Trophoblast cell (in vitro differentiated cells and primary cell): ENCODE measurements at regions not wholly inside any gene's neighbourhood (a gene's known extent, or its start where the extent isn't known, plus 50 kb on each side); places are given as distances from the start of the nearest gene placed in this dataset.

Experiments
- DNase-seq, 2 donors: peaks; one replicate each; pipeline ENCODE4 v3.0.0-alpha.2; 2016
- H2AFZ ChIP-seq: 2 replicates; pipeline ENCODE4 v1.6.1; 2013; ENCODE audit warnings: low read length, moderate library complexity, mild to moderate bottlenecking; ENCODE audit not compliant: insufficient read depth, poor library complexity
- H2AK5ac ChIP-seq: 2 replicates; pipeline ENCODE4 v1.6.1; 2013; ENCODE audit warnings: mild to moderate bottlenecking, low read length
- H2BK120ac ChIP-seq: 2 replicates; pipeline ENCODE4 v1.6.1; 2013; ENCODE audit warnings: low read length, mild to moderate bottlenecking, moderate library complexity; ENCODE audit not compliant: insufficient read depth, poor library complexity
- H2BK12ac ChIP-seq: 2 replicates; pipeline ENCODE4 v1.6.1; 2013; ENCODE audit warnings: mild to moderate bottlenecking, low read length, moderate library complexity
- H2BK5ac ChIP-seq: 2 replicates; pipeline ENCODE4 v1.6.1; 2013; ENCODE audit warnings: low read length, low read depth, moderate library complexity, mild to moderate bottlenecking; ENCODE audit not compliant: poor library complexity
- H3K14ac ChIP-seq: 2 replicates; pipeline ENCODE4 v1.6.1; 2013; ENCODE audit warnings: mild to moderate bottlenecking, low read length
- H3K18ac ChIP-seq: 2 replicates; pipeline ENCODE4 v1.6.1; 2013; ENCODE audit warnings: mild to moderate bottlenecking, low read length
- H3K23ac ChIP-seq: 2 replicates; pipeline ENCODE4 v1.6.1; 2013; ENCODE audit warnings: low read length
- H3K27ac ChIP-seq: 2 replicates; pipeline ENCODE4 v1.5.1; 2013; ENCODE audit warnings: low read depth, mild to moderate bottlenecking, inconsistent platforms, low read length, moderate library complexity
- H3K27me3 ChIP-seq: 2 replicates; pipeline ENCODE4 v1.6.1; 2013; ENCODE audit warnings: inconsistent platforms, mild to moderate bottlenecking, low read length, moderate library complexity; ENCODE audit not compliant: insufficient read depth
- H3K36me3 ChIP-seq, 2 experiments: 1 replicate in 1 of 2; 2 replicates in 1 of 2; pipeline ENCODE4 v1.6.1; 2013; ENCODE audit warnings: low read length in 2 of 2, mild to moderate bottlenecking in 2 of 2, moderate library complexity in 1 of 2; ENCODE audit not compliant: insufficient read depth in 2 of 2, control insufficient read depth in 1 of 2
- H3K4ac ChIP-seq: 2 replicates; pipeline ENCODE4 v1.6.1; 2013; ENCODE audit warnings: low read depth, mild to moderate bottlenecking, low read length, moderate library complexity
- H3K4me1 ChIP-seq, 2 experiments: 1 replicate in 1 of 2; 2 replicates in 1 of 2; pipeline ENCODE4 v1.6.1; 2013; ENCODE audit warnings: low read length in 2 of 2, mild to moderate bottlenecking in 2 of 2, moderate library complexity in 1 of 2; ENCODE audit not compliant: insufficient read depth in 2 of 2, control insufficient read depth in 1 of 2
- H3K4me2 ChIP-seq: 2 replicates; pipeline ENCODE4 v1.6.1; 2013; ENCODE audit warnings: inconsistent platforms, mild to moderate bottlenecking, low read length, moderate library complexity
- H3K4me3 ChIP-seq: 2 replicates; pipeline ENCODE4 v1.5.1; 2013; ENCODE audit warnings: mild to moderate bottlenecking, low read depth, low read length, inconsistent platforms
- H3K79me1 ChIP-seq: one replicate; pipeline ENCODE4 v1.6.1; 2013; ENCODE audit warnings: low read length
- H3K79me2 ChIP-seq: 2 replicates; pipeline ENCODE4 v1.6.1; 2013; ENCODE audit warnings: low read length, mild to moderate bottlenecking; ENCODE audit not compliant: control insufficient read depth, insufficient read depth, poor library complexity
- H3K9ac ChIP-seq: 2 replicates; pipeline ENCODE4 v1.6.1; 2013; ENCODE audit warnings: mild to moderate bottlenecking, low read length
- H3K9me3 ChIP-seq: 2 replicates; pipeline ENCODE4 v1.6.1; 2013; ENCODE audit warnings: low read depth, mild to moderate bottlenecking, control low read depth, inconsistent platforms, low read length; ENCODE audit not compliant: insufficient read depth
- H4K12ac ChIP-seq: 2 replicates; pipeline ENCODE4 v1.6.1; 2013; ENCODE audit warnings: low read depth, mild to moderate bottlenecking, low read length, moderate library complexity
- H4K8ac ChIP-seq: 2 replicates; pipeline ENCODE4 v1.6.1; 2013; ENCODE audit warnings: low read depth, mild to moderate bottlenecking, low read length, moderate library complexity
- H4K91ac ChIP-seq: one replicate; pipeline ENCODE4 v1.6.1; 2013; ENCODE audit warnings: low read depth, mild to moderate bottlenecking, low read length, moderate library complexity
- WGBS: extraction: QIAGEN DNeasy Blood & Tissue Kit; methylation state at CpG from one replicate; pipeline ENCODE4 v1.1.7; 2013; ENCODE audit warnings: missing lambda C conversion rate; ENCODE audit not compliant: insufficient read length, insufficient coverage; ENCODE audit errors: extremely low coverage; 5-methylcytosine and 5-hydroxymethylcytosine counted together

GRCh38 chr3:166340604-166341266, 503.5 kb upstream of the BCHE start:
- DNase-seq = no peak
- Histone ChIP-seq H3K27ac (no peak overlapping the region), H4K12ac (no peak overlapping the region), H2BK12ac (no peak overlapping the region), H3K4me1 (no peaks in the 10 kb centered on the region), H3K27me3 (no peaks in the 10 kb centered on the region), H2AK5ac (no peak overlapping the region), H3K79me1 (no peaks in the 10 kb centered on the region), H3K36me3 (no peaks in the 10 kb centered on the region), H2AFZ (no peak overlapping the region), H3K9me3 (no peaks in the 10 kb centered on the region), H3K79me2 (no peaks in the 10 kb centered on the region), H4K8ac (no peak overlapping the region), H3K4me2 (no peak overlapping the region), H3K9ac (no peak overlapping the region), H3K4me3 (no peak overlapping the region), H2BK5ac (no peak overlapping the region), H3K18ac (no peak overlapping the region), H3K14ac (no peak overlapping the region), H4K91ac (no peak overlapping the region), H3K4ac (no peak overlapping the region), H2BK120ac (no peak overlapping the region), H3K23ac (no peak overlapping the region)

- no peak overlapping the region for H4K91ac ChIP-seq
- no CpG with 5 or more reads among the region's 5 CpGs for WGBS
Measured at GRCh38 chr3:166324401-166324800, 487.2 kb upstream of the BCHE start.

GRCh38 chr3:166322391-166322790, 485.2 kb upstream of the BCHE start:
- Histone ChIP-seq H3K9me3 (no peaks in the 10 kb centered on the region), H3K79me1 (no peaks in the 10 kb centered on the region), H3K27me3 (no peaks in the 10 kb centered on the region), H2BK5ac (no peak overlapping the region), H3K4me1 (no peaks in the 10 kb centered on the region), H4K12ac (no peak overlapping the region), H3K79me2 (no peaks in the 10 kb centered on the region), H2AFZ (no peak overlapping the region), H3K36me3 (no peaks in the 10 kb centered on the region), H4K8ac (no peak overlapping the region), H2BK12ac (no peak overlapping the region), H3K14ac (no peak overlapping the region), H3K4me2 (no peak overlapping the region), H3K23ac (no peak overlapping the region), H3K4me3 (no peak overlapping the region), H3K4ac (no peak overlapping the region), H2BK120ac (no peak overlapping the region), H4K91ac (no peak overlapping the region), H2AK5ac (no peak overlapping the region), H3K18ac (no peak overlapping the region), H3K27ac (no peak overlapping the region), H3K9ac (no peak overlapping the region)
- no CpG with 5 or more reads among the region's 1 CpG for WGBS
- no peak for DNase-seq

More at GRCh38 chr3:166324401-166324800, 487.2 kb upstream of the BCHE start:
- Histone ChIP-seq H3K4me2 (no peak overlapping the region), H3K18ac (no peak overlapping the region), H3K79me2 (no peaks in the 10 kb centered on the region), H2BK12ac (no peak overlapping the region), H2BK120ac (no peak overlapping the region), H4K12ac (no peak overlapping the region), H2BK5ac (no peak overlapping the region), H3K4me1 (no peaks in the 10 kb centered on the region), H3K9me3 (no peaks in the 10 kb centered on the region), H3K23ac (no peak overlapping the region), H3K27ac (no peak overlapping the region), H3K27me3 (no peaks in the 10 kb centered on the region), H3K36me3 (no peaks in the 10 kb centered on the region), H3K4me3 (no peak overlapping the region), H3K14ac (no peak overlapping the region), H3K9ac (no peak overlapping the region), H3K79me1 (no peaks in the 10 kb centered on the region), H2AFZ (no peak overlapping the region), H3K4ac (no peak overlapping the region), H2AK5ac (no peak overlapping the region), H4K8ac (no peak overlapping the region)
- no peak for DNase-seq

GRCh38 chr3:166307756-166308350, 470.6 kb upstream of the BCHE start:
- Histone ChIP-seq H3K27ac (no peak overlapping the region), H3K27me3 (no peaks in the 10 kb centered on the region), H4K8ac (no peak overlapping the region), H3K79me2 (no peaks in the 10 kb centered on the region), H3K23ac (no peak overlapping the region), H2BK5ac (no peak overlapping the region), H3K9ac (no peak overlapping the region), H3K36me3 (no peaks in the 10 kb centered on the region), H3K4me2 (no peak overlapping the region), H3K4ac (no peak overlapping the region), H4K12ac (no peak overlapping the region), H3K4me1 (no peaks in the 10 kb centered on the region), H2BK120ac (no peak overlapping the region), H2AFZ (no peak overlapping the region), H4K91ac (no peak overlapping the region), H3K18ac (no peak overlapping the region), H3K14ac (no peak overlapping the region), H3K4me3 (no peak overlapping the region), H3K9me3 (no peaks in the 10 kb centered on the region), H3K79me1 (no peaks in the 10 kb centered on the region), H2AK5ac (no peak overlapping the region), H2BK12ac (no peak overlapping the region)
- DNase-seq = no peak
- no CpG with 5 or more reads among the region's 3 CpGs for WGBS
